ENCODE measurements at regions not wholly inside any gene's neighbourhood (a gene's known extent, or its start where the extent isn't known, plus 50 kb on each side); places are given as distances from the start of the nearest gene placed in this dataset.

GRCh38 chr4:33658971-33659370 is 2585.3 kb downstream of the ARAP2 start:
- Mint-ChIP-seq H3K36me3 (ENCODE audit: insufficient read depth in 1 of 3, low read depth in 3 of 3) (peaks cover 3 to 21% (median 7%) of the 10 kb centered on the region in 3 experiments; a peak in 5 of 7 replicates), H3K27me3 (ENCODE audit: low read depth) (no peaks in the 10 kb centered on the region), H3K4me1 (no peaks in the 10 kb centered on the region), H3K27ac (no peak overlapping the region), H3K4me3 (no peak overlapping the region), H3K9me3 (peaks cover 24 to 26% of the 10 kb centered on the region in 2 experiments)
- no peak overlapping the region for H3K27ac ChIP-seq (ENCODE audit: insufficient read length, low read depth, low read length)
- H3K79me1 ChIP-seq (ENCODE audit: insufficient read depth, low read depth, low read length, poor library complexity, severe bottlenecking), result no peaks in the 10 kb centered on the region
- no peak overlapping the region for H2BK5ac ChIP-seq (ENCODE audit: insufficient read length, low read length)
- H4K8ac ChIP-seq (replicated peaks; ENCODE audit: insufficient read length, low read depth, low read length), result no peak overlapping the region
- H3K9ac ChIP-seq (ENCODE audit: extremely low read depth, insufficient read length, low read length), result no peak overlapping the region
- H4K5ac ChIP-seq (ENCODE audit: insufficient read length, low read depth, low read length), result no peak overlapping the region
- H3K9me3 ChIP-seq (ENCODE audit: control insufficient read depth, low read depth, low read length), result no peaks in the 10 kb centered on the region
- no peak overlapping the region for H3K4me2 ChIP-seq (ENCODE audit: insufficient read depth, insufficient read length, low read length)
- no peak for TF ChIP-seq CTCF (conservative IDR thresholded peaks at IDR 0.05)
- no peak overlapping the region for H2BK120ac ChIP-seq (ENCODE audit: low read depth, low read length, poor library complexity, severe bottlenecking)
- DNase-seq, result no peak
- no peak overlapping the region for H3K56ac ChIP-seq (ENCODE audit: insufficient read length, low read depth, low read length)
- no peaks in the 10 kb centered on the region for H3K27me3 ChIP-seq (ENCODE audit: insufficient read depth, low read length)
- no peak overlapping the region for H3K23ac ChIP-seq (ENCODE audit: insufficient read length, low read depth, low read length)
- H3K79me2 ChIP-seq (ENCODE audit: insufficient read depth, low read length), result no peaks in the 10 kb centered on the region
- H3T11ph ChIP-seq (ENCODE audit: low read length), result no peak overlapping the region
- H3K14ac ChIP-seq (ENCODE audit: insufficient read depth, low read length), result no peak overlapping the region
- H2BK12ac ChIP-seq (ENCODE audit: insufficient read length, low read depth, low read length), result no peak overlapping the region
- H2AK5ac ChIP-seq (ENCODE audit: insufficient read length, low read length), result no peak overlapping the region
- H2BK20ac ChIP-seq (ENCODE audit: low read depth, low read length, poor library complexity, severe bottlenecking), result no peak overlapping the region
- no peaks in the 10 kb centered on the region for H3K23me2 ChIP-seq (ENCODE audit: insufficient read length, low read depth, low read length, poor library complexity, severe bottlenecking)
- H4K91ac ChIP-seq (ENCODE audit: insufficient read length, low read depth, low read length), result no peak overlapping the region
- no peak overlapping the region for H2AFZ ChIP-seq (ENCODE audit: low read length)
- WGBS (ENCODE audit: extremely low coverage, insufficient read length, low lambda C conversion rate), result no CpG with 5 or more reads among the region's 3 CpGs
- H3K4ac ChIP-seq (ENCODE audit: low read depth, low read length), result no peak overlapping the region
- no peak overlapping the region for H3K18ac ChIP-seq (ENCODE audit: insufficient read length, low read depth, low read length)
- H4K20me1 ChIP-seq (ENCODE audit: control insufficient read depth, insufficient read depth, insufficient read length), result no peaks in the 10 kb centered on the region
- H3K4me1 ChIP-seq (ENCODE audit: insufficient read depth, low read length), result no peaks in the 10 kb centered on the region
- no peak overlapping the region for H2BK15ac ChIP-seq (ENCODE audit: low read depth, low read length)

Data from H9 (cell line).